ENCODE measurements at regions not wholly inside any gene's neighbourhood (a gene's known extent, or its start where the extent isn't known, plus 50 kb on each side); places are given as distances from the start of the nearest gene placed in this dataset.
A peak's percentile ranks its signal among the peaks of the same experiment; 100 is the strongest.

GRCh38 chr1:221439747-221440501, 302.0 kb downstream of the DUSP10 start:
- Histone ChIP-seq H3K27ac (ENCODE audit: poor library complexity, severe bottlenecking) (peak overlapping the region; percentile 92), H3K27me3 (ENCODE audit: insufficient read depth, poor library complexity, severe bottlenecking) (no peaks in the 10 kb centered on the region), H3K4me1 (ENCODE audit: insufficient read depth, poor library complexity, severe bottlenecking) (peaks cover 24% of the 10 kb centered on the region), H3K4me3 (ENCODE audit: severe bottlenecking) (no peak overlapping the region), H3K36me3 (ENCODE audit: low read depth) (no peaks in the 10 kb centered on the region), H3K9me3 (ENCODE audit: severe bottlenecking) (no peaks in the 10 kb centered on the region)
- no peak for TF ChIP-seq CTCF (IDR thresholded peaks at IDR 0.05; ENCODE audit: poor library complexity, severe bottlenecking)
- DNase-seq (ENCODE audit: low spot score) = no peak
- peak; percentile 70 for ATAC-seq (ENCODE audit: low read depth)

- Histone ChIP-seq H3K4me3 (ENCODE audit: severe bottlenecking) (no peak overlapping the region), H3K27me3 (ENCODE audit: insufficient read depth, poor library complexity, severe bottlenecking) (no peaks in the 10 kb centered on the region)
- DNase-seq (ENCODE audit: low spot score) = no peak
Observed at GRCh38 chr1:221440658-221441057, 301.2 kb downstream of the DUSP10 start.

DNA sequence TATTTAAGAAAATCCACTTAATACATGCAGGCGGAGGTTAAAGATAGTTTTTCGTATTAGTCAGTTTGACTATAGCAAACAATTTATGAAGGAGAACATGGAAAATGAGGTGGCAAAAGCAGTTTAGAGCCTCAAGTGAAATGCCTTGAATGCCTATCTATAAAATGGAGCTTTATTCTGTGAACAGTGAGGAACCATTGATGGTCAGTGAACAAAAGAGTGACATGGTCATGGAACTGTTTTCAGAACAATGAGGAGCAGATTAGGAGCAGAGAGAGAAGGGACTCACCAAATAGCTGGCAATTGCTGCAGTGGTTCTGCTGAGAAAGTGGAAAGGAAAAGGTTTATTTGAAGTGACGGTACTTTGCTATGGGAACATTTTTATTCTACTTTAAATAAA, 299.8 kb downstream of the DUSP10 start:
- no peaks in the 10 kb centered on the region for H3K9me3 ChIP-seq (ENCODE audit: severe bottlenecking)
- no peaks in the 10 kb centered on the region for H3K27me3 ChIP-seq (ENCODE audit: insufficient read depth, poor library complexity, severe bottlenecking)
- no peak overlapping the region for H3K27ac ChIP-seq (ENCODE audit: poor library complexity, severe bottlenecking)
- no peak overlapping the region for H3K4me3 ChIP-seq (ENCODE audit: severe bottlenecking)
- H3K4me1 ChIP-seq (ENCODE audit: insufficient read depth, poor library complexity, severe bottlenecking) = peaks cover 24% of the 10 kb centered on the region
- no peaks in the 10 kb centered on the region for H3K36me3 ChIP-seq (ENCODE audit: low read depth)
- DNase-seq (ENCODE audit: low spot score) = no peak
- ATAC-seq (ENCODE audit: low read depth) = no peak
- no peak for TF ChIP-seq CTCF (IDR thresholded peaks at IDR 0.05; ENCODE audit: poor library complexity, severe bottlenecking)

More at GRCh38 chr1:221440658-221441057, 301.2 kb downstream of the DUSP10 start:
- Histone ChIP-seq H3K4me1 (ENCODE audit: insufficient read depth, poor library complexity, severe bottlenecking) (peaks cover 24% of the 10 kb centered on the region), H3K27ac (ENCODE audit: poor library complexity, severe bottlenecking) (peak overlapping the region; percentile 92), H3K36me3 (ENCODE audit: low read depth) (no peaks in the 10 kb centered on the region), H3K9me3 (ENCODE audit: severe bottlenecking) (no peaks in the 10 kb centered on the region)
- TF ChIP-seq CTCF (IDR thresholded peaks at IDR 0.05; ENCODE audit: poor library complexity, severe bottlenecking) = no peak
- no peak for ATAC-seq (ENCODE audit: low read depth)

GRCh38 chr1:221444346-221444745, 297.5 kb downstream of the DUSP10 start:
- no peaks in the 10 kb centered on the region for H3K36me3 ChIP-seq (ENCODE audit: low read depth)
- H3K27me3 ChIP-seq (ENCODE audit: insufficient read depth, poor library complexity, severe bottlenecking) = no peaks in the 10 kb centered on the region
- DNase-seq (ENCODE audit: low spot score) (no peak), ATAC-seq (ENCODE audit: low read depth) (no peak)
- no peaks in the 10 kb centered on the region for H3K9me3 ChIP-seq (ENCODE audit: severe bottlenecking)
- no peak for TF ChIP-seq CTCF (IDR thresholded peaks at IDR 0.05; ENCODE audit: poor library complexity, severe bottlenecking)
- peaks cover 20% of the 10 kb centered on the region for H3K4me1 ChIP-seq (ENCODE audit: insufficient read depth, poor library complexity, severe bottlenecking)
- no peak overlapping the region for H3K27ac ChIP-seq (ENCODE audit: poor library complexity, severe bottlenecking)
- H3K4me3 ChIP-seq (ENCODE audit: severe bottlenecking) = no peak overlapping the region

DNA sequence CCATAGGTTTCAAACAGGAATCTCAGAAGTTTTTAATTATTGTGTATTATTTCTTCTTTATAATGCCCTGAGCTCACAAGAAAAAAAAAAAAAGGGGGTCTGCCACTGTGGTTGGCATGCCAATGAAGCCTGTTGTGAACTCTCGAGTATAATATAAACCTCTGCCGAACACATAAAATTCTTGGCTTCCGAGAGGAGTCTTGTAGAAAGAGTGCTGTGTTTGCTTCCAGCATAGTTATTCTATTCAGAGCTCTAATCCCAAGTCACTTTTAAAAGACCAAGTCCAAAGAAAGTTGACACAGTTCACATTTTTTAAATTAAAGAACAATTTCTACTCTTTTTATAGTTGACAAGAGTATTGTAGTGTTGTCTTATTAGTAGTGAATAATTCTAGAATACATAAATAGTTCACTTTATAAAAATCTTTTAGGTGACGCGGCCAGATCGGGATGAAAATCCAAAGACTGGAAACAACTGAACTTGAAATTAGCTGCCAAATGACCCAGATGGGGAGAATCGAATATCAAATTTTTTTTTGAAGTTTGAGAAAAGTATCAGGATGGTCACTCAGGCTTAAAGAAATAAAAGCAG, 293.2 kb downstream of the DUSP10 start:
- H3K36me3 ChIP-seq (ENCODE audit: low read depth) = no peaks in the 10 kb centered on the region
- no peak overlapping the region for H3K27ac ChIP-seq (ENCODE audit: poor library complexity, severe bottlenecking)
- no peak for ATAC-seq (ENCODE audit: low read depth)
- no peaks in the 10 kb centered on the region for H3K27me3 ChIP-seq (ENCODE audit: insufficient read depth, poor library complexity, severe bottlenecking)
- TF ChIP-seq CTCF (IDR thresholded peaks at IDR 0.05; ENCODE audit: poor library complexity, severe bottlenecking) = no peak
- no peaks in the 10 kb centered on the region for H3K4me1 ChIP-seq (ENCODE audit: insufficient read depth, poor library complexity, severe bottlenecking)
- H3K4me3 ChIP-seq (ENCODE audit: severe bottlenecking) = no peak overlapping the region
- no peak for DNase-seq (ENCODE audit: low spot score)
- no peaks in the 10 kb centered on the region for H3K9me3 ChIP-seq (ENCODE audit: severe bottlenecking)

All from RWPE2 (cell line).